ENCODE measurements at regions not wholly inside any gene's neighbourhood (a gene's known extent, or its start where the extent isn't known, plus 50 kb on each side); places are given as distances from the start of the nearest gene placed in this dataset.

GRCh38 chr4:12145106-12145505 is 716.4 kb upstream of the HS3ST1 start:
- H3K4me1 ChIP-seq: no peaks in the 10 kb centered on the region
- H3K9me3 ChIP-seq: no peaks in the 10 kb centered on the region
- no peaks in the 10 kb centered on the region for H3K27me3 ChIP-seq
- no peak overlapping the region for H3K4me3 ChIP-seq
- H3K36me3 ChIP-seq: no peaks in the 10 kb centered on the region
- 78 to 83% methylated on average over 2 of the region's 2 CpGs for WGBS, 2 donors
- no peak overlapping the region for H3K27ac ChIP-seq
- intact Hi-C loops (cut with DNase I): no loop called here
- TF ChIP-seq POLR2AphosphoS5 (IDR thresholded peaks at IDR 0.05) (no peak), CTCF (IDR thresholded peaks at IDR 0.05) (no peak), POLR2A (IDR thresholded peaks at IDR 0.05) (no peak)
- no peak for DNase-seq

- intact Hi-C loops (cut with DNase I): no loop called here
- WGBS, 2 donors: 88 to 91% methylated on average over 2 of the region's 2 CpGs
- no peaks in the 10 kb centered on the region for H3K27me3 ChIP-seq
- H3K27ac ChIP-seq: no peak overlapping the region
- TF ChIP-seq CTCF (IDR thresholded peaks at IDR 0.05) (no peak), EP300 (IDR thresholded peaks at IDR 0.05) (no peak), POLR2AphosphoS5 (IDR thresholded peaks at IDR 0.05) (no peak), POLR2A (IDR thresholded peaks at IDR 0.05) (no peak)
- no peak overlapping the region for H3K4me3 ChIP-seq
- no peak for DNase-seq
- no peaks in the 10 kb centered on the region for H3K9me3 ChIP-seq
- no peaks in the 10 kb centered on the region for H3K36me3 ChIP-seq
- no peaks in the 10 kb centered on the region for H3K4me1 ChIP-seq
These were observed 715.4 kb upstream of the HS3ST1 start for GRCh38 chr4:12144051-12144450.

- intact Hi-C loops (cut with DNase I): no loop called here
- Histone ChIP-seq H3K27me3 (no peaks in the 10 kb centered on the region), H3K4me1 (no peaks in the 10 kb centered on the region), H3K27ac (no peak overlapping the region), H3K36me3 (no peaks in the 10 kb centered on the region), H3K4me3 (no peak overlapping the region), H3K9me3 (no peaks in the 10 kb centered on the region)
- no peak for DNase-seq
- TF ChIP-seq POLR2A (IDR thresholded peaks at IDR 0.05) (no peak), POLR2AphosphoS5 (IDR thresholded peaks at IDR 0.05) (no peak), EP300 (IDR thresholded peaks at IDR 0.05) (no peak), CTCF (IDR thresholded peaks at IDR 0.05) (no peak)
These were observed 712.2 kb upstream of the HS3ST1 start for GRCh38 chr4:12140864-12141263.

GRCh38 chr4:12139296-12139695 is 710.6 kb upstream of the HS3ST1 start:
- Histone ChIP-seq H3K9me3 (no peaks in the 10 kb centered on the region), H3K36me3 (no peaks in the 10 kb centered on the region), H3K27ac (no peak overlapping the region), H3K4me3 (no peak overlapping the region), H3K27me3 (no peaks in the 10 kb centered on the region), H3K4me1 (no peaks in the 10 kb centered on the region)
- TF ChIP-seq POLR2AphosphoS5 (IDR thresholded peaks at IDR 0.05) (no peak), POLR2A (IDR thresholded peaks at IDR 0.05) (no peak), CTCF (IDR thresholded peaks at IDR 0.05) (no peak), EP300 (IDR thresholded peaks at IDR 0.05) (no peak)
- intact Hi-C loops (cut with DNase I): no loop called here
- WGBS, 2 donors: 58 to 71% methylated on average over 3 of the region's 3 CpGs
- DNase-seq: no peak

GRCh38 chr4:12138488-12138887 is 709.8 kb upstream of the HS3ST1 start:
- Histone ChIP-seq H3K27ac (no peak overlapping the region), H3K27me3 (no peaks in the 10 kb centered on the region), H3K36me3 (no peaks in the 10 kb centered on the region), H3K4me3 (no peak overlapping the region), H3K4me1 (no peaks in the 10 kb centered on the region), H3K9me3 (peaks cover 0 to 6% (median 0%) of the 10 kb centered on the region in 4 donors)
- DNase-seq: no peak
- intact Hi-C loops (cut with DNase I): no loop called here
- TF ChIP-seq CTCF (IDR thresholded peaks at IDR 0.05): no peak
- TF ChIP-seq POLR2A (IDR thresholded peaks at IDR 0.05): no peak
- TF ChIP-seq EP300 (IDR thresholded peaks at IDR 0.05): no peak
- TF ChIP-seq POLR2AphosphoS5 (IDR thresholded peaks at IDR 0.05): no peak
- 42 to 58% methylated on average over 1 of the region's 1 CpG for WGBS, 2 donors

Data from sigmoid colon (tissue), 6 donors.